Fibroblast of skin of back (primary cell): ENCODE measurements at regions not wholly inside any gene's neighbourhood (a gene's known extent, or its start where the extent isn't known, plus 50 kb on each side); places are given as distances from the start of the nearest gene placed in this dataset.

ENCODE experiments used
- DNase-seq: peaks from one replicate; pipeline ENCODE4 v3.0.0-alpha.2; 2013

DNA sequence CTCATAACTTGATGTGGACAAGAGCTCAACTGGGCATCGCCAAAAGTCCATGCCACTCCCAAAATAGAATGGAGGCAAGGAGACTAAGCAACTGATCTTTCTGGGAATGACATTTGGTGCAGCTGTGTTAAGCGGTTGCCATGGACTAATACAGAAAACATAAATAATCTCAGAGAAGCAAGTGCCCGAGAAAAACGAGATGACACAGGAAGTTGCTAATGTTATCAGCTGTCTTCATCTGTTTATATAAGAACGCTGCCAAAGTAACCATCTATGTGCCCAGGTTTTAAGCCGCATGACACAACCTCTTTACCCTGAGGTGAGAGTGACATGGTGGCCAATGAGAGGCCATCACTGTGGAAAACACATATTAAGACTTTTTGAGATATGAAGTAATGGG lies 54.9 kb upstream of the SACS start:
- DNase-seq, result peak; percentile 70

DNA sequence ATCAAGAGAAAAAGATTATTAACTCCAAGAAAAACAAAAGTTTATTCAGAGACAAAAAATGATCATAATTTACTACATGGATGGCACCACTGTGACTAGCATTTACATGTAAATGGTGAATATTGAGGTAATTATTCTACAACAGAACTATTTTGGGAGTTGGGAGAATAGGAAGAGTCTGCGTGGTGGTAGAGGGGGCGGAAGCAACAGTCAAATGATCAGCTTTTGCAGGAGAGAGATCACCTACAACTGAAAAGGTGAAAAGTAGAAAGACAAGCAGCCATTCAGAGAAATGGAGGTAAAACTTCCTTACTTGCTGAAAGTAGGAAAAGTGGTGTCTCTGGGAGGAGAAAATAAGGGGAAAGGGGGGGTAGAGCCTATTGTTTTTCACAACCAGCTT lies 62.8 kb upstream of the SACS start:
- DNase-seq, result no peak

DNA sequence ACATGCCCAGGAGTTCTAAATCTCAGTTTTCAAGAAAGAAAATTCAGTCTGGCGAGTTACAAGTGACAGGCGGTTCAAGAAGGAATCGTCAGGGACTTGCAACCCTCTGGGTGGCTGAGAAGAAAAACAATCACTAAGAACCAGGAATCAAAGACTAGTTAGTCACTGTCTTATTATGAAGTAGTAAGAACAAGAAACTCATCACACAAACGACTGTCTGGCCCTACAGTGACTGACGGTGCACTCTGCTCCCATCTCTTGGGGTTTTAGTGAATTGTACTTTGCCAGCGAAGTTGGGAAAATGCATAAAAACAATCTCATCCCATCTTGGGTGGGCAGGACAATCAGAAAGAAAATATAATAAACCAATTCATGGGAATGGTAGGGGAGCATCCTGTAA lies 63.7 kb upstream of the SACS start:
- peak; percentile 88 for DNase-seq

DNA sequence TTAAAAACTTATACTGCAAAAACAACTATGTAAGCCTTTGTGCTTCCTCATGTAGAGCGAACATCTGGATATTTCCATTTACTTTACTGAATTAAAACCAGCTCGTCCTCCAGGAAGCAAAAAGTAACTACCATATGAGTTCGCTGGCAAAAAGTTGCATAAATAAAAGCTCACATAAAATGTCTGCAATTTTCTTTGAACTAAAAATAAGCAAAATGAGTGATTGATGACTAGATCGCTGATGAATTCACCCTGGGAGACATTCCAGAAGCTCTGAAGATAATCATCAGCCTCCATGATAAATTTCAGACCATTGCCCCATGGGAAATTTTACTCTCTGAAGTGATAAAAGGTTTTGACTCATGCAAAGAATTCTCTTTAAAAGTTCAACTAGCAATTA lies 67.3 kb upstream of the SACS start:
- DNase-seq, result peak; percentile 98

GRCh38 chr13:23504180-23504579 lies 66.0 kb upstream of the TNFRSF19 start:
- DNase-seq, result peak; percentile 42

DNA sequence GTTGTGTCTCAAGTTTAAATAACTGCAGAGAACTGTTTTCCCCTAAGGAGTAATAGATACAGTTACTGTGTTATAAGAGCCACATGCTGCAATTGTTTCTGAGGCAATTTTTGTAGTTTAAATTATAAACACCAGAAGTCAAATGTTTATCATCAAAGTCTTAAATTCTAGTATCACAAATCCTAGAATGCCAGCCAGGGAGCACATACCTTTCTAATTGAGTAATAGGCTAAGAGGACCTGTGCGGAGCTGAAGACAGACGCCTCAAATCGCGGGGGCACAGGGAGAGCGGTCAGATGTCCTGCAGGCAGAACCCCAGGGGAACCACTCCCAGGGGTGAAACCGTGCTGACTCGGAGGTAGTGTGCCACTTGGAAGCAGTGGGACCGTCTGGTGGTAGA lies 65.2 kb upstream of the TNFRSF19 start:
- DNase-seq, result peak; percentile 69

- peak; percentile 85 for DNase-seq
Observed at GRCh38 chr13:23506071-23506806, 64.0 kb upstream of the TNFRSF19 start.

GRCh38 chr13:23506807-23507291 lies 63.4 kb upstream of the TNFRSF19 start:
- DNase-seq, result peak; percentile 96

DNA sequence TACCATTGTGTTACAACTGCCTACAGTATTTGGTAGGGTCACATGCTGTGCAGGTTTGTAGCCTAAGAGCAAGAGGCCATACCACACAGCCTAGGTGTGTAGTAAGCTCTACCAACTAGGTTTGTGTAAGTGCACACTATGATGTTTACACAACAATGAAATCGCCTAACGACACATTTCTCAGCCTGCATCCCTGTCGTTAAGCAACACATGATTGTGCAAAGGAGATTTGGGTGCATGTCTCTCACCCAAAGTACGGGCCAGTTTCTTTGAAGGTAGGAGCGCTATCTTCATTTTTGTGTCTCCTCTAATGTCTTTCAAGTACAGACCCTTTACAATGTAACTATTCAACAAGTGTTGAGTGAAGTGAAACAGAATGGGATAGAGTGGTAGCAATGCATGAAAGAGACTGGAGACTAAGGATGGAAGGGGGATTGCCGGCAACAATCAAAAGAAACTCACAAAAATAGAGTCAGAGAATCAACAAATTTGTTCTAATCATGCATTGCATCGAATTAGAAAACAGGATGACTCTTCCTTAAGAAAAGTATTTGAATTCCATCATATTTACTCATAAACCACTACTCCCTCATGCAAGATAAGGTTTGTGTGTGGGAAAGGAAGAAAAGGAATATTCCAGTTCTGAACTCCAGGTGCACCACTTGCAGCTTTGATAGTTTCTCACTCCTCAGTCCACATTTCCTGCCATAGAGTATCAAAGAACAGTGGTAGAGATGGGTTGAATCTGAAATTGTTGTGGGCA lies 60.2 kb upstream of the TNFRSF19 start:
- DNase-seq, result peak; percentile 84

DNA sequence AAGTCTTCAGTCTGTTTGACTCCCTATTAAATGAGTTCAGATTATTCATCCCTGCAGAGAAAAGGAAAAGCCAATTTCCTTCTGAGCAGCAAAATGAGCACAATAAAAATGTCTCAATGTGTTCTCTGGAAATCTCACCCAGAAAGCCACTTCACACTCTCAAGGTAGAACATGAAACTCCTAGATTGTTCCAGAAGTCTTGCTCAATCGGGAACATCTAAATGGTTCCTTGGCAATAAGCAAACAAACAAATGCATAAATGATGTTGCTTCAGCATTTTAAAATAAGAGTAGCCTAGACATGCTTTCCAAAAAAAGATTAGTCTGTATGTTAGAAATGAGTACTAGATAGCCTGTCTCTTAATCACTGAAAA lies 59.7 kb upstream of the TNFRSF19 start:
- no peak for DNase-seq

- peak; percentile 62 for DNase-seq
Observed at GRCh38 chr13:23510979-23511735, 59.1 kb upstream of the TNFRSF19 start.

- no peak for DNase-seq
Observed at GRCh38 chr13:23512762-23513395, 57.3 kb upstream of the TNFRSF19 start.

DNA sequence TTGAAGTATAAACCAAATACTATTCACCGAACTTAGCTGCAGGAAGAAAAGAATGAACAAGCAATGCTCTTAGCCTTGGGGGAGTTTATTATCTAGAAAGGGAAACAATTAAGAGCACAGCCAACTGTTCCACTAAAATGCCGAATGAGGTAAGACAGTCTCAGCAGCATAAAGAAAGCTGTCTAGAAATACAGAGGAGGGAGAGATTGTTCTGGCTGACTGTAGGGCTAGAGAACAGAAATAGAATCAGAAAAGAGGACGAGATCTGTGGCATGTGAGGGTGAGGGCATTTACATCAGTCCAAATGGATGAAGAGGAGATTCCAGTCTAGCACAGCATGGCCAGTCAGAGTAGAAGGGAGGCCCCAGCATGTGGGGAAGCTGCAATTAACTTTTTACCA lies 56.8 kb upstream of the TNFRSF19 start:
- no peak for DNase-seq

GRCh38 chr13:23514076-23514475 lies 56.1 kb upstream of the TNFRSF19 start:
- DNase-seq, result no peak

DNA sequence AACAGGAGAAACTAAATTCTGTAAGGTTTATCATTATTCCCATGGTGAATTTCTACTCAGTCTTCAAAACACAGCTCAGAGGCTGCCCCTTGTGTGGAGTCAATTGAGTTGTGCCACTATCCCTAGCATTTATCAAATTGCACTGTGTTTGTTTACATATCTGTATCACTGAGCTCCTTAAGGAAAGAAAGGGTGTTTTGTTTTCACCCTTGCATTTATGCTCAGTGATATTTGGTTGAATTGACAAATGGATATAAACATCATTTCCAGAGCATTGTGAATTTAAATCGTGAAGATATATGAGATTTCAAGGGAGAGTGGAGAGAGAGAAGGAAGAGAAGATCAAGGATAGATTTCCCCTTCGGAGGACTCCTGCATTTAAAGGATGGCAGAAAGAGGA lies 55.1 kb upstream of the TNFRSF19 start:
- DNase-seq, result no peak

DNA sequence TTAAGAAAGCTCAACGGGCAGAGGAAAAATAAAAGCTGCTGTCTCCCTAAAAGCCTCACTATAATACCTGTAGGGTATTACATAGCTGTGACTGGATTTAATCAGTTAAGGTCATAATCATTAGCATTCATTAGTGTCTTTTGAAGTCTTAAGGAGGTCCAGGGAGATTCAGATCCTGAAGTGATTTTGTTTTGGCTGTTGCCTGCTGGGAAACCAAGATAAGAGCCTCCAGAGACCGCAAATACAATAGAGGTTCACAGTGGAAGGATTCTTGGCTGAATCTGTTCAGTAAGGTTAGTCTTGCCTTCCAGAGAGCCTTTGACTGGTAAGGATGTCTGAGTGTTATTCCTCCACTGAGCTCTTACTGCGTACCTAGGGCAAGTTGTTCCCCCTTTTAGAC lies 54.0 kb upstream of the TNFRSF19 start:
- DNase-seq, result no peak

- no peak for DNase-seq
Observed at GRCh38 chr13:23516702-23517101, 53.5 kb upstream of the TNFRSF19 start.

DNA sequence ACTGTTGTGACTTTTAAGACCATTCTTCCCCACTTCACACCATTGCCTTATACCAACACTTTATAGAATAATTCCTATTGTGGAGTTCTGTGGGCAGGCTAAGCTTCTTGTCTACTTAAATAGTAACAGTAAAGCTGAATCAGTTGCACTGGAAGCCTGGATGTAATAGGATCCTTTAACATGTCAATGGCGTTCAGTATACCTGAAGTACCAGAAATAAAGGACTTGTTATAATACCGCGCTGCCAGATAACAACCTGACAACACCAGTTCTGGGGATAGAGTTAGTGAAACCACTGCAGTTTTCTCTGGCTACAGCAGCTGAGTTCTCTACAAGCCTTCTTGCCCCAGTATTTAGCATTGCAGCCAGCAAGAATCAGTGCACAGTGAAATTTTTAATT lies 52.0 kb upstream of the TNFRSF19 start:
- DNase-seq, result no peak
